DMS 273 (cell line): ENCODE measurements at regions not wholly inside any gene's neighbourhood (a gene's known extent, or its start where the extent isn't known, plus 50 kb on each side); places are given as distances from the start of the nearest gene placed in this dataset.

Experiments
- DNase-seq: peaks from one replicate; lab custom pipeline; 2025; ENCODE audit not compliant: unreplicated experiment; lab: John Stamatoyannopoulos, UW

- no peak for DNase-seq
Measured at GRCh38 chr7:67807826-67808225, 811.2 kb downstream of the TYW1 start.

- DNase-seq: no peak
Measured at GRCh38 chr7:67809586-67809985, 813.0 kb downstream of the TYW1 start.

GRCh38 chr7:67813621-67814292 lies 817.1 kb downstream of the TYW1 start:
- DNase-seq: no peak

GRCh38 chr7:67817481-67817880 lies 820.8 kb downstream of the TYW1 start:
- no peak for DNase-seq

- no peak for DNase-seq
Measured at GRCh38 chr7:67821116-67821515, 824.5 kb downstream of the TYW1 start.

- DNase-seq: peak; percentile 56
Measured at GRCh38 chr7:67823345-67823744, 826.7 kb downstream of the TYW1 start.

GRCh38 chr7:67825356-67825755 lies 828.7 kb downstream of the TYW1 start:
- peak; percentile 44 for DNase-seq

- DNase-seq: no peak
Measured at GRCh38 chr7:67841896-67842295, 845.3 kb downstream of the TYW1 start.

- peak; percentile 13 for DNase-seq
Measured at GRCh38 chr7:67842571-67842970, 845.9 kb downstream of the TYW1 start.

- no peak for DNase-seq
Measured at GRCh38 chr7:67843001-67843565, 846.5 kb downstream of the TYW1 start.

- DNase-seq: no peak
Measured at GRCh38 chr7:67843615-67844014, 847.0 kb downstream of the TYW1 start.

GRCh38 chr7:67847092-67847787 lies 850.6 kb downstream of the TYW1 start:
- DNase-seq: no peak

- DNase-seq: peak; percentile 74
Measured at GRCh38 chr7:67854221-67855178, 857.9 kb downstream of the TYW1 start.

GRCh38 chr7:67855322-67855721 lies 858.7 kb downstream of the TYW1 start:
- no peak for DNase-seq

GRCh38 chr7:67856046-67856445 lies 859.4 kb downstream of the TYW1 start:
- DNase-seq: no peak

- DNase-seq: no peak
Measured at GRCh38 chr7:67857698-67858097, 861.1 kb downstream of the TYW1 start.

GRCh38 chr7:67858931-67859330 lies 862.3 kb downstream of the TYW1 start:
- no peak for DNase-seq

- DNase-seq: no peak
Measured at GRCh38 chr7:67863911-67864310, 867.3 kb downstream of the TYW1 start.

GRCh38 chr7:67866054-67866453 lies 869.4 kb downstream of the TYW1 start:
- DNase-seq: no peak

GRCh38 chr7:67866812-67867211 lies 870.2 kb downstream of the TYW1 start:
- no peak for DNase-seq

GRCh38 chr7:67870396-67870795 lies 873.8 kb downstream of the TYW1 start:
- no peak for DNase-seq
